ENCODE measurements at regions not wholly inside any gene's neighbourhood (a gene's known extent, or its start where the extent isn't known, plus 50 kb on each side); places are given as distances from the start of the nearest gene placed in this dataset.

DNA sequence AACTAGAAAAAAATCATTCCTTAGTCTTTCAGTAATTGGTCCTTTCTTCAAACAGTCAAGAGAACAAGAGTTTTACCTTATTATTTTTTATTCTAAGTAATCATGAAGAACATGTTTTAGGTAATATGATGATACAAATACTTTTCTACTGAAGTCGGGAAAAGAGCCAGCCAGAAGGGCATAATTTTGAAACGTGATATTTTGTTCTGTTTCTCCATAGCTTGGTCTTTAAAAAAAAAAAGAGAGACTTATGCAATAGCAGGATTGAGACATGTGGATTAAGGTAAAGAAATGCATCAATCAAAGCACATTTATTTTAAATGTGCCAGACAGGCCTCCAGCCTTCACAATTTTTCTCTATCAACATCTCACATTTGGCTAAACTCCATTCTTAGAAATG lies 1016.8 kb downstream of the CNTNAP5 start:
- TF ChIP-seq, protein P1, sequence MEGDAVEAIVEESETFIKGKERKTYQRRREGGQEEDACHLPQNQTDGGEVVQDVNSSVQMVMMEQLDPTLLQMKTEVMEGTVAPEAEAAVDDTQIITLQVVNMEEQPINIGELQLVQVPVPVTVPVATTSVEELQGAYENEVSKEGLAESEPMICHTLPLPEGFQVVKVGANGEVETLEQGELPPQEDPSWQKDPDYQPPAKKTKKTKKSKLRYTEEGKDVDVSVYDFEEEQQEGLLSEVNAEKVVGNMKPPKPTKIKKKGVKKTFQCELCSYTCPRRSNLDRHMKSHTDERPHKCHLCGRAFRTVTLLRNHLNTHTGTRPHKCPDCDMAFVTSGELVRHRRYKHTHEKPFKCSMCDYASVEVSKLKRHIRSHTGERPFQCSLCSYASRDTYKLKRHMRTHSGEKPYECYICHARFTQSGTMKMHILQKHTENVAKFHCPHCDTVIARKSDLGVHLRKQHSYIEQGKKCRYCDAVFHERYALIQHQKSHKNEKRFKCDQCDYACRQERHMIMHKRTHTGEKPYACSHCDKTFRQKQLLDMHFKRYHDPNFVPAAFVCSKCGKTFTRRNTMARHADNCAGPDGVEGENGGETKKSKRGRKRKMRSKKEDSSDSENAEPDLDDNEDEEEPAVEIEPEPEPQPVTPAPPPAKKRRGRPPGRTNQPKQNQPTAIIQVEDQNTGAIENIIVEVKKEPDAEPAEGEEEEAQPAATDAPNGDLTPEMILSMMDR (conservative IDR thresholded peaks at IDR 0.05; ENCODE audit: low read depth, low read length), result no peak
- no peak overlapping the region for H3K4me3 ChIP-seq (ENCODE audit: low read length)
- DNase-seq (ENCODE audit: low read depth), result no peak

DNA sequence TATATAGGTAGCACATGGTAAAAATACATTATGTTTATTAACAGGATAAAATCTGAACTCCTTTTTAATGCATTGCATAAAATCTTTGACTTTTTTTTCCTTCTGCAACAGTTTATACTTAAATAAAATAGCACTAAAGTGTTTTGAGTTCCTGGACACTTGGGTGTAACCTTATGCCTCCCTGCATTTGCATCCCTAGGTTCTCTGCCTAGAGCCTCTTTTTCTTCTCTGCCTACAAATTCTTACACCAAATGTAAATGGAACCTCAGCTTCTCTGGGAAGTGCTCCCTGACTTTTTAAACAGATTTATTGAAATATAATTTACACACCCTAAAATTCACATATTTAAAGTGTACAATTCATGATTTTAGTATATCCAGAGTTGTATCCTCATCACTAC lies 1017.6 kb downstream of the CNTNAP5 start:
- TF ChIP-seq, protein P1 (conservative IDR thresholded peaks at IDR 0.05; ENCODE audit: low read depth, low read length), result no peak
- H3K4me3 ChIP-seq (ENCODE audit: low read length), result no peak overlapping the region
- no peak for DNase-seq (ENCODE audit: low read depth)

DNA sequence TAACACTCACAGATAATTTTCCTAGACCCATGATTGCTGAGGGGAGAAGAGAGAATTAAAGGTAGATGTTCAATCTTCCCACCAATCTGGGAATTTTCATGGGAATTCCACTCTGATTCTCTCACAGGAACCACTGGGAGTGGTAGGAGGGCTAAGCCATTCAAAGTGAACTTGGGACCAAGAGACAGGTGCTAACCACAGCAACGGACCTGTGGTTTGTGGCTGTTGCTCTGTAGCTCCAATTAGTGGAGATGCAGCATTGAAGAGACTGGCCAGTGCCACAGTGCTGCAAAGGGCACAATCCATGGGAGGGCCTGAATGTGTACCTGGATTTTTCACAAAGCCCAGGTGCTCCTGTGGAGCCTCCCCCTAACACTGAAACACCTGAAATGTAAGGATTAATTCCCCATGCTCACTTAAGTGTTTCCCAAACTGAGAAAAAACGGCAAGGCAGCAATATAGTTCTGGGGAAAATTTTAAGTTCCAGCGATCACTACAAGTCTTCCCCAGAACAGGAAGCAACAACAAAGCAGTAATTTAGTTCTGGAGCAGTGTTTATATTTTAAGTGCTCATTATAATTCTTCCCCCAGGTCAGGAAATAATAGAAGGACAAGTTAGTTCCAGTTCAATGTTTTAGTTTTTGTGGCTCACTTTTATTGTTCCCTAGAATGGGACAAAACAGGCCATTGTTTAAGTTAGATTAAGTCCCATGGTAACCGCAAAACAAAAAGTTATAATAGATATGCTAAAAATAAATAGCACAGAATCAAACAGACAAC lies 1045.8 kb downstream of the CNTNAP5 start:
- TF ChIP-seq, protein P1 (conservative IDR thresholded peaks at IDR 0.05; ENCODE audit: low read depth, low read length), result no peak
- H3K4me3 ChIP-seq (ENCODE audit: low read length), result no peak overlapping the region
- no peak for DNase-seq (ENCODE audit: low read depth)

DNA sequence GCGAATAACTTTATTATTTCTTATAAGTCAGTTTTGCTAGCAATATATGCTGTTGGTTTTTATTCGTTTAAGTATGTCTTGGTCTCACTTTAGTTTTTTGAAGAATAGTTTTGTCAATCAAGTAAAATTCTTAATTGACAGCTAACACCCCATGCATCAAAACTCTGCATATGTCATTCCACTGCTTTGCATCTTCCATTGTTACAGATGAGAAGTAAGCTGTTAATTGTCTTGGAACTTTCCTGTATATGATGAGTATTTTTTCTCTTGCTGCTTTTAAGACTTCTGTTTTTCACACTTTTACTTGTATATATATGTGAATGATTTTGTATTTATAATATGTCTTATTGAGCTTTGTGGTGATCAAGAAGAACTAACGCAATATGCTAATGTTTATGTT lies 1048.4 kb downstream of the CNTNAP5 start:
- TF ChIP-seq, protein P1 (conservative IDR thresholded peaks at IDR 0.05; ENCODE audit: low read depth, low read length), result no peak
- no peak for DNase-seq (ENCODE audit: low read depth)
- H3K4me3 ChIP-seq (ENCODE audit: low read length), result no peak overlapping the region

DNA sequence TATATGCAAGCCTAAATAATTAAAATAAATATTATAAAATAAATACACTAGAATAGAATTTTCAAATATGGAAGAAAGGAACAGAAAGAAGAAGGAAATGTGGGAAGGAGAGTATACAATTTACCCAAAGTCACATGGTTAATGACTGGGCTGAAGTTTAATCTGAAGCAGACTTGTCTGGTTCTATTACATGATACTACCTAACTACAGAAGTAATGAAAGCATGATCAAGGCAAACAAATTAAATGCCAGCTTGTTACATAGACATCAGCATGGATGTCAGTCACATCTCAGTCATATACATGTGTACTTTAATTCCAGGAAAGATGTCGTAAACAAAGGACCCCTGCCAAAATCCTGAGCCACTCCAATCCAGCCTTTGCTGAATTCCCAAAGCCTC lies 1060.8 kb downstream of the CNTNAP5 start:
- no peak for DNase-seq (ENCODE audit: low read depth)
- H3K4me3 ChIP-seq (ENCODE audit: low read length), result no peak overlapping the region
- TF ChIP-seq, protein P1 (conservative IDR thresholded peaks at IDR 0.05; ENCODE audit: low read depth, low read length), result no peak

DNA sequence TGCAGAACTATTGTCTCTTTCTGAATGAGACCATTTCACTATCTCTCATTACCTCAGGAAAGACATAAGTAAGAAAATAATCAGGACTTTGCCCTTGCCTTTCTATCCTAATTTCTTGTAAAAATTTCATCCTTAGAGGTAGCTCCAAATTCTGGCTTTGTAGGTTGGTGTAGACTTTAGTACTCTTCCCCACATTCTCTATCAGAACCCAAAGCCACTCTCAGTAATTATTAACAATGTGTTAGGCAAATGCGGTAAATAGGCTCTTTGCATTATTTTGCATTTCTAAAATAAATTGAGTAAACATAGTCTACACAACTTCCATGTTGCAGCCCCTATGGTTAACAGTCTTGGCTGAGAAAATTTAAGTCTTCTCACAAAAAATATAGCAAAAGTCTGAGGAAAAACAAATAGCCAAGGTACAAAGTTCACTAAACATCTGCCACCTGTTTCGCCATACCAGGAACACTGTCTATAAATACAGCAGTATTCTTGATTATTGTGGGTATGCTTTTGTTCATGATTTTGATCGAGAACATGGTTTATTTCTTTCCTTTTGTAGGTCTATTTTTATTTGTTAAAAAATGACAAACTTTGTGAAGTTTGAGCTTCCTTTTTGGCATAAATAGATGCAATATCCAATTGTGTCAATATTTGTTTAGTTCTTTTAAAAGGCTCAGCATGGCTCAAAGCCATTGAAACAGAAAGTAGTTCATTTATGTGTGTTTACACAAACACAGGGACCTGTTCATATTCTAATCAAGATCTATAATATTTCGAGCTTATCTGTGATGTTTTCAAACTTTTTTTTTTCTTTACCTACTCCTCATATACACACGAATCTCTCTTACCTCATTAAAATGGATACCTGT lies 1061.5 kb downstream of the CNTNAP5 start:
- TF ChIP-seq, protein P1 (conservative IDR thresholded peaks at IDR 0.05; ENCODE audit: low read depth, low read length), result no peak
- DNase-seq (ENCODE audit: low read depth), result no peak
- H3K4me3 ChIP-seq (ENCODE audit: low read length), result no peak overlapping the region
